ENCODE measurements at regions not wholly inside any gene's neighbourhood (a gene's known extent, or its start where the extent isn't known, plus 50 kb on each side); places are given as distances from the start of the nearest gene placed in this dataset.

GRCh38 chrY:21295206-21295605 is 215.9 kb upstream of the RBMY1B start:
- Histone ChIP-seq H3K36me3 (no peaks in the 10 kb centered on the region), H3K27me3 (no peaks in the 10 kb centered on the region), H3K9me3 (no peaks in the 10 kb centered on the region), H3K4me3 (no peak overlapping the region)
- no peak for DNase-seq

- H3K9me3 ChIP-seq: no peaks in the 10 kb centered on the region
- no peak for DNase-seq
- H3K27me3 ChIP-seq: no peaks in the 10 kb centered on the region
- H3K4me3 ChIP-seq: no peak overlapping the region
- H3K36me3 ChIP-seq: no peaks in the 10 kb centered on the region
Observed at GRCh38 chrY:21302278-21302677, 208.9 kb upstream of the RBMY1B start.

GRCh38 chrY:21315366-21315765 is 195.8 kb upstream of the RBMY1B start:
- no peak overlapping the region for H3K4me3 ChIP-seq
- DNase-seq: no peak
- no peaks in the 10 kb centered on the region for H3K27me3 ChIP-seq
- H3K36me3 ChIP-seq: no peaks in the 10 kb centered on the region
- H3K9me3 ChIP-seq: no peaks in the 10 kb centered on the region
